ENCODE measurements at regions not wholly inside any gene's neighbourhood (a gene's known extent, or its start where the extent isn't known, plus 50 kb on each side); places are given as distances from the start of the nearest gene placed in this dataset.

DNA sequence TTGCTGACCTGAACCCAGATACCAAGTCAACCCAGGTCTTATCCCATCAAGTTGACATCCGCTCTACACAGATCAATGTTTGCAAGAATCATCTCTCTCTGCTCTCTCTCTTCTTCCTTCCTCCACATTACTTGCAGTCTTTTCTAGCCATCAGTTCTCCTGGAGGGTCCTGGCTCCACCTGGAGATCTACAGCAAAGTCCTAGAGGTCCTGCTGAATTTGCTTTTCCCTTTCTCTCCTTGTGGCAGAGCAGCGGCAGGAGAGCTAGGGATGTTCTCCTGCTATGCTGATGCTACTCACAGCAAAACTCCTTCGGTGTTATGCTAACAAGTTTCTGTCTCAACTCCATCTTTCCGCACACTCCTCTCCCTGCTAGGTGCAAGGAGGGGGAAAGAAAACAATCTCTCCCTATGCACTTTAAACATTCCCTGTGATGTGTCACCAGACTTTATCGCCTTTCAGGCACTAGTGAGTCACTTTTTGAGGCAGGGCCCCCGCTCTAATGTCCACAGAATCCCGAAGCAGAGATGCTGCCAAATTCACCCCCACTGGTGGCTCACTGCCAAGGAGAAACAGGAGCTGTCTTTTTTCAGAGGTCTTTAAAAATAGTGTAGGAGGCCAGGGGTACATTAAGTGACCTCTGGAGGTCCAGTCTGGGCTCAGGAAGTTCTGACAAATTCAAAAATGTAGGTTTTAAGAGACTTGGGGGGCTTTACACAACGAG lies 62.6 kb downstream of the FAM50B start (continued):
- TF ChIP-seq TCFL5 (CRISPR knock-in tag; conservative IDR thresholded peaks at IDR 0.05) (no peak), ZNF121 (CRISPR knock-in tag; conservative IDR thresholded peaks at IDR 0.05) (no peak), ILK (tag; IDR thresholded peaks at IDR 0.05; ENCODE audit: borderline replicate concordance, low read depth) (no peak), LARP7 (IDR thresholded peaks at IDR 0.05) (no peak), GATA2 (CRISPR knock-in tag; IDR thresholded peaks at IDR 0.05) (0 out of 2 replicates have a peak, but pooled peaks have one; percentile 23), PRPF4 (IDR thresholded peaks at IDR 0.05; ENCODE audit: insufficient read depth, low read depth, low read length, poor library complexity, severe bottlenecking) (no peak), ZFP30 (CRISPR knock-in tag; IDR thresholded peaks at IDR 0.05; ENCODE audit: borderline replicate concordance) (no peak), HMG20B (CRISPR knock-in tag; IDR thresholded peaks at IDR 0.05) (no peak), CHD1 (IDR thresholded peaks at IDR 0.05; ENCODE audit: low read length) (no peak), NCOA2 (IDR thresholded peaks at IDR 0.05; ENCODE audit: partially characterized antibody in 2 of 2) (peak; percentile 42 to 61)
- TF ChIP-seq, protein P1, sequence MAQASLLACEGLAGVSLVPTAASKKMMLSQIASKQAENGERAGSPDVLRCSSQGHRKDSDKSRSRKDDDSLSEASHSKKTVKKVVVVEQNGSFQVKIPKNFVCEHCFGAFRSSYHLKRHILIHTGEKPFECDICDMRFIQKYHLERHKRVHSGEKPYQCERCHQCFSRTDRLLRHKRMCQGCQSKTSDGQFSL (CRISPR knock-in tag; IDR thresholded peaks at IDR 0.05): peak; percentile 31; the same call in 1 of the 2 replicates
- TF ChIP-seq, protein P1 (tag; IDR thresholded peaks at IDR 0.05): 0 out of 4 replicates have a peak, but pooled peaks of 1 of the 2 experiments have one; percentile 34
- TF ChIP-seq, protein P2, sequence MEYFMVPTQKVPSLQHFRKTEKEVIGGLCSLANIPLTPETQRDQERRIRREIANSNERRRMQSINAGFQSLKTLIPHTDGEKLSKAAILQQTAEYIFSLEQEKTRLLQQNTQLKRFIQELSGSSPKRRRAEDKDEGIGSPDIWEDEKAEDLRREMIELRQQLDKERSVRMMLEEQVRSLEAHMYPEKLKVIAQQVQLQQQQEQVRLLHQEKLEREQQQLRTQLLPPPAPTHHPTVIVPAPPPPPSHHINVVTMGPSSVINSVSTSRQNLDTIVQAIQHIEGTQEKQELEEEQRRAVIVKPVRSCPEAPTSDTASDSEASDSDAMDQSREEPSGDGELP (CRISPR knock-in tag; IDR thresholded peaks at IDR 0.05; ENCODE audit: borderline replicate concordance): no peak
- TF ChIP-seq, protein P3, sequence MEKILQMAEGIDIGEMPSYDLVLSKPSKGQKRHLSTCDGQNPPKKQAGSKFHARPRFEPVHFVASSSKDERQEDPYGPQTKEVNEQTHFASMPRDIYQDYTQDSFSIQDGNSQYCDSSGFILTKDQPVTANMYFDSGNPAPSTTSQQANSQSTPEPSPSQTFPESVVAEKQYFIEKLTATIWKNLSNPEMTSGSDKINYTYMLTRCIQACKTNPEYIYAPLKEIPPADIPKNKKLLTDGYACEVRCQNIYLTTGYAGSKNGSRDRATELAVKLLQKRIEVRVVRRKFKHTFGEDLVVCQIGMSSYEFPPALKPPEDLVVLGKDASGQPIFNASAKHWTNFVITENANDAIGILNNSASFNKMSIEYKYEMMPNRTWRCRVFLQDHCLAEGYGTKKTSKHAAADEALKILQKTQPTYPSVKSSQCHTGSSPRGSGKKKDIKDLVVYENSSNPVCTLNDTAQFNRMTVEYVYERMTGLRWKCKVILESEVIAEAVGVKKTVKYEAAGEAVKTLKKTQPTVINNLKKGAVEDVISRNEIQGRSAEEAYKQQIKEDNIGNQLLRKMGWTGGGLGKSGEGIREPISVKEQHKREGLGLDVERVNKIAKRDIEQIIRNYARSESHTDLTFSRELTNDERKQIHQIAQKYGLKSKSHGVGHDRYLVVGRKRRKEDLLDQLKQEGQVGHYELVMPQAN (IDR thresholded peaks at IDR 0.05; ENCODE audit: borderline replicate concordance): no peak
- TF ChIP-seq, protein P4, sequence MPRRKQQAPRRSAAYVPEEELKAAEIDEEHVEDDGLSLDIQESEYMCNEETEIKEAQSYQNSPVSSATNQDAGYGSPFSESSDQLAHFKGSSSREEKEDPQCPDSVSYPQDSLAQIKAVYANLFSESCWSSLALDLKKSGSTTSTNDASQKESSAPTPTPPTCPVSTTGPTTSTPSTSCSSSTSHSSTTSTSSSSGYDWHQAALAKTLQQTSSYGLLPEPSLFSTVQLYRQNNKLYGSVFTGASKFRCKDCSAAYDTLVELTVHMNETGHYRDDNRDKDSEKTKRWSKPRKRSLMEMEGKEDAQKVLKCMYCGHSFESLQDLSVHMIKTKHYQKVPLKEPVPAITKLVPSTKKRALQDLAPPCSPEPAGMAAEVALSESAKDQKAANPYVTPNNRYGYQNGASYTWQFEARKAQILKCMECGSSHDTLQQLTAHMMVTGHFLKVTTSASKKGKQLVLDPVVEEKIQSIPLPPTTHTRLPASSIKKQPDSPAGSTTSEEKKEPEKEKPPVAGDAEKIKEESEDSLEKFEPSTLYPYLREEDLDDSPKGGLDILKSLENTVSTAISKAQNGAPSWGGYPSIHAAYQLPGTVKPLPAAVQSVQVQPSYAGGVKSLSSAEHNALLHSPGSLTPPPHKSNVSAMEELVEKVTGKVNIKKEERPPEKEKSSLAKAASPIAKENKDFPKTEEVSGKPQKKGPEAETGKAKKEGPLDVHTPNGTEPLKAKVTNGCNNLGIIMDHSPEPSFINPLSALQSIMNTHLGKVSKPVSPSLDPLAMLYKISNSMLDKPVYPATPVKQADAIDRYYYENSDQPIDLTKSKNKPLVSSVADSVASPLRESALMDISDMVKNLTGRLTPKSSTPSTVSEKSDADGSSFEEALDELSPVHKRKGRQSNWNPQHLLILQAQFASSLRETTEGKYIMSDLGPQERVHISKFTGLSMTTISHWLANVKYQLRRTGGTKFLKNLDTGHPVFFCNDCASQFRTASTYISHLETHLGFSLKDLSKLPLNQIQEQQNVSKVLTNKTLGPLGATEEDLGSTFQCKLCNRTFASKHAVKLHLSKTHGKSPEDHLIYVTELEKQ (CRISPR knock-in tag; IDR thresholded peaks at IDR 0.05): no peak
